ENCODE measurements at regions not wholly inside any gene's neighbourhood (a gene's known extent, or its start where the extent isn't known, plus 50 kb on each side); places are given as distances from the start of the nearest gene placed in this dataset.
"Not testable (repeated sequence)": the region's sequence is repeated elsewhere in the genome, so short reads cannot be mapped to it uniquely, and the experiment has no call there.

DNA sequence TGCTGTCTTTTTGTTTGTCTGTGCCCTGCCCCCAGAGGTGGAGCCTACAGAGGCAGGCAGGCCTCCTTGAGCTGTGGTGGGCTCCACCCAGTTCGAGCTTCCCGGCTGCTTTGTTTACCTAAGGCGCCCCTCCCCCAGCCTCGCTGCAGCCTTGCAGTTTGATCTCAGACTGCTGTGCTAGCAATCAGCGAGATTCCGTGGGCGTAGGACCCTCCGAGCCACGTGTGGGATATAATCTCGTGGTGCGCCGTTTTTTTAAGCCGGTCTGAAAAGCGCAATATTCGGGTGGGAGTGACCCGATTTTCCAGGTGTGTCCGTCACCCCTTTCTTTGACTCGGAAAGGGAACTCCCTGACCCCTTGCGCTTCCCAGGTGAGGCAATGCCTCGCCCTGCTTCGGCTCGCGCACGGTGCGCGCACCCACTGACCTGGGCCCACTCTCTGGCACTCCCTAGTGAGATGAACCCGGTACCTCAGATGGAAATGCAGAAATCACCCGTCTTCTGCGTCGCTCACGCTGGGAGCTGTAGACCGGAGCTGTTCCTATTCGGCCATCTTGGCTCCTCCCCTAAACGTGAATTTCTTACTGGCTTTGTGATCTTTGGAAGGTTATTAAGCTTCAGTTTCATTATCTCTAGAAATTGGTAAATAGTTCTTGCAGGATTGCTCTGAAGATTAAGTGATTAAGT lies 196.2 kb upstream of the ADO start:
- H3K27ac Mint-ChIP-seq, result not testable (repeated sequence)
- H3K4me3 Mint-ChIP-seq, result peak overlapping the region in 1 of 4 donors; percentile 63

DNA sequence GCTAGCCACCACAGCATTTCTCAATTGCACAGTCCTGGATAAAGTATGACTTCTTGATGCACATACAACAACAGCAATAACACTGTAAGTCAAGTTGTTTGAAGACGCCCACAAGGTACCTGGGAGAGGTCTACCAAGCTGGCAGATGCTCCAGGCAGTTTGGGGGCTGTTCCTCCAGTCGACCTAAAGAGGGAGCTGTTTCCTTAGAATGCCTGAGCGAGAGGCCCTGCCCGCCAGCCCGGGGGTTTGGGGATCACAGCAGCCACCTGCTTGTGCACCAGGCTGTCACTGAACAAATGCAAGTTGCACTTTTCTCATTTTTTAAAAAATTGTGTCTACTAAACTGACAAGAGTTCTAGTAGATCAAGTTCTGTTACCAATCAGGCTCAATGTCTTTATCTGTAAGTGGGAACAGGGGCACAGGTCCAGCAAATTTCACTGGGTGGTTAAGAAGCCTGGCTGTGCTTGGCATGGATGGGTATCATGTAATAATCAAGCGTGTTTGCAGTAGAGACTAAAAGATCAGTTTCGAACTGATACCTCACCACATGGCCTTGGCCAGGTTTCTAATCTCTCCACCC lies 193.8 kb upstream of the ADO start:
- peaks cover 0 to 2% (median 0%) of the 10 kb centered on the region in 3 donors for H3K9me3 Mint-ChIP-seq
- peaks cover 3 to 18% (median 8%) of the 10 kb centered on the region in 3 donors for H3K4me1 Mint-ChIP-seq
- H3K4me3 Mint-ChIP-seq, result no peak overlapping the region
- H3K36me3 Mint-ChIP-seq, result peaks cover 7% of the 10 kb centered on the region
- H3K27ac Mint-ChIP-seq, result no peak overlapping the region
- H3K27me3 Mint-ChIP-seq, result no peaks in the 10 kb centered on the region

More for the DNA sequence above, 196.2 kb upstream of the ADO start:
- H3K27me3 Mint-ChIP-seq, H3K9me3 Mint-ChIP-seq, H3K36me3 Mint-ChIP-seq: not testable (repeated sequence)
- peaks cover 0 to 14% (median 5%) of the 10 kb centered on the region in 3 donors for H3K4me1 Mint-ChIP-seq

GRCh38 chr10:62613424-62613823 lies 191.1 kb upstream of the ADO start:
- Mint-ChIP-seq H3K27ac (no peak overlapping the region), H3K36me3 (peaks cover 7% of the 10 kb centered on the region), H3K27me3 (no peaks in the 10 kb centered on the region), H3K4me1 (peaks cover 4 to 21% (median 10%) of the 10 kb centered on the region in 3 donors), H3K4me3 (no peak overlapping the region), H3K9me3 (peaks cover 0 to 2% (median 0%) of the 10 kb centered on the region in 3 donors)

DNA sequence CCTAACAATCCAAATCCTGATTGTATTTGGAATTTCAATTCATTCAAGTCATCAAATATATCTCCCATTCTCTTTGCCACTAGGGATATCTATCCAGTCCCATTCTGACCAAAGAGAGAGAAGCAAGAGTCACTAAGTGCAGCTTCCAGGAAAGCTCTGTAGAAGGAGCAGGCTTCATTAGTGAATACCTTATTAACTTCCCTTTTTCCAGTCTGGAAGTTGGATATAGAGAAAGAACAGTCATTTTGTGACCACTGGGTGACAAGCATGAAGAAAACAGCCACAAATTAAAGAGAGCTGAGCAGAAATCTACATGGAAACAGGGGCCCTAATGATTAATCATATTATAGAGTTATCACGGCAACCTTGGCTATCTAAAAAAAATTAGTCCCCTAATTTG lies 190.7 kb upstream of the ADO start:
- Mint-ChIP-seq H3K36me3 (peaks cover 7% of the 10 kb centered on the region), H3K4me3 (no peak overlapping the region), H3K27me3 (no peaks in the 10 kb centered on the region), H3K27ac (no peak overlapping the region), H3K9me3 (peaks cover 0 to 2% (median 0%) of the 10 kb centered on the region in 3 donors), H3K4me1 (peaks cover 8 to 23% (median 14%) of the 10 kb centered on the region in 3 donors)

- H3K4me1 Mint-ChIP-seq, result peaks cover 14 to 30% (median 19%) of the 10 kb centered on the region in 3 donors
- peak overlapping the region in 1 of 4 donors; percentile 25 for H3K4me3 Mint-ChIP-seq
- no peaks in the 10 kb centered on the region for H3K27me3 Mint-ChIP-seq
- H3K27ac Mint-ChIP-seq, result no peak overlapping the region
- peaks cover 7% of the 10 kb centered on the region for H3K36me3 Mint-ChIP-seq
- H3K9me3 Mint-ChIP-seq, result peaks cover 0 to 2% (median 0%) of the 10 kb centered on the region in 3 donors
Measured at GRCh38 chr10:62614389-62615157, 189.9 kb upstream of the ADO start.

GRCh38 chr10:62616885-62617590 lies 187.5 kb upstream of the ADO start:
- peaks cover 0 to 2% (median 0%) of the 10 kb centered on the region in 3 donors for H3K9me3 Mint-ChIP-seq
- peak overlapping the region in 1 of 3 donors; percentile 61 for H3K27ac Mint-ChIP-seq
- peaks cover 22 to 24% (median 23%) of the 10 kb centered on the region in 3 donors for H3K4me1 Mint-ChIP-seq
- H3K27me3 Mint-ChIP-seq, result no peaks in the 10 kb centered on the region
- peaks cover 4% of the 10 kb centered on the region for H3K36me3 Mint-ChIP-seq
- no peak overlapping the region for H3K4me3 Mint-ChIP-seq

GRCh38 chr10:62617652-62618051 lies 186.9 kb upstream of the ADO start:
- Mint-ChIP-seq H3K27ac (no peak overlapping the region), H3K36me3 (peaks cover 4% of the 10 kb centered on the region), H3K27me3 (no peaks in the 10 kb centered on the region), H3K4me3 (no peak overlapping the region), H3K4me1 (peaks cover 22 to 24% (median 23%) of the 10 kb centered on the region in 3 donors), H3K9me3 (peaks cover 0 to 2% (median 0%) of the 10 kb centered on the region in 3 donors)

- H3K9me3 Mint-ChIP-seq, result peaks cover 0 to 2% (median 0%) of the 10 kb centered on the region in 3 donors
Measured at GRCh38 chr10:62618054-62618453, 186.5 kb upstream of the ADO start.

GRCh38 chr10:62618576-62619412 lies 185.7 kb upstream of the ADO start:
- Mint-ChIP-seq H3K9me3 (peaks cover 0 to 2% (median 0%) of the 10 kb centered on the region in 3 donors), H3K36me3 (peaks cover 4% of the 10 kb centered on the region), H3K27me3 (no peaks in the 10 kb centered on the region), H3K4me3 (peak overlapping the region in 1 of 4 donors; percentile 55), H3K27ac (no peak overlapping the region), H3K4me1 (peaks cover 22 to 24% (median 23%) of the 10 kb centered on the region in 3 donors)

More at GRCh38 chr10:62618054-62618453, 186.5 kb upstream of the ADO start:
- Mint-ChIP-seq H3K27me3 (no peaks in the 10 kb centered on the region), H3K4me1 (peaks cover 22 to 24% (median 23%) of the 10 kb centered on the region in 3 donors), H3K27ac (no peak overlapping the region), H3K36me3 (peaks cover 4% of the 10 kb centered on the region), H3K4me3 (no peak overlapping the region)

DNA sequence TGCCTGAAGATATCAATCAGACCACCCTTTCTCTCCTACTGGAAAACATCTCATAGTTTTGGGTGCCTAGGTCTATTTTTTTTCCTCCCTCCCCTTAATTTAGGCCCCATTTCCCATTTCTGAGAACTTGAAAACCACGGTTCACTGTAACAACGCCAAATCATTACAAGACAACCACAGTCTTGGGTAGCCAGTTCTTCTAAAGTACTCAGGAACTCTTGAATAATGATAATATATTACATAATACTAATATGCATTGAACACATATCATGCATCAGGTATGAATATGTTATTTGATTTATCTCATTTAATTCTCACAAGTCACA lies 185.1 kb upstream of the ADO start:
- Mint-ChIP-seq H3K9me3 (peaks cover 0 to under 1% (median 0%) of the 10 kb centered on the region in 3 donors), H3K36me3 (peaks cover 2% of the 10 kb centered on the region), H3K4me1 (peaks cover 19 to 21% (median 20%) of the 10 kb centered on the region in 3 donors), H3K27me3 (no peaks in the 10 kb centered on the region), H3K27ac (no peak overlapping the region), H3K4me3 (no peak overlapping the region)

DNA sequence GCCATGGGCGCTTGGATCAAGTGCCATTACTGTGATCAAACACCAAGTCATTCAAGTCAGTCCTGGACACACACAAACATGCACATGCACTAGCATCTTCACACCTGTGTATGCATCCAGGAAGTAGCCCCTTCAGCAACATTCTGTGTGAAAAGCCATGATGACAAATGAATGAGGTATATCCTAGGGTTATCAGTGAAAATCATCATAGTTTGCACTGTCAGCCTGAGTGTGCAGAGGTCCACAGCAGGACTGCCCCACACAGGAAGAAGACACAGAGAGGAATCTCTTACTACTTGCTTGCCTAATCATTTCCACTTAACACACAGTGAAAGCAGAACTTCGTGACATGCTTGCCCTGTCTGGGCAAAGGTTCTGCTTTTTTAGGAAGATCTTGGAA lies 184.0 kb upstream of the ADO start:
- H3K4me1 Mint-ChIP-seq, result peaks cover 19 to 20% (median 20%) of the 10 kb centered on the region in 3 donors
- H3K27ac Mint-ChIP-seq, result peak overlapping the region in 1 of 3 donors; percentile 73
- H3K9me3 Mint-ChIP-seq, result no peaks in the 10 kb centered on the region
- no peak overlapping the region for H3K4me3 Mint-ChIP-seq
- peaks cover 1% of the 10 kb centered on the region for H3K36me3 Mint-ChIP-seq
- H3K27me3 Mint-ChIP-seq, result no peaks in the 10 kb centered on the region

GRCh38 chr10:62623223-62623622 lies 181.3 kb upstream of the ADO start:
- no peak overlapping the region for H3K27ac Mint-ChIP-seq
- no peak overlapping the region for H3K4me3 Mint-ChIP-seq
- peaks cover 22 to 27% (median 25%) of the 10 kb centered on the region in 3 donors for H3K4me1 Mint-ChIP-seq
- H3K9me3 Mint-ChIP-seq, result no peaks in the 10 kb centered on the region
- H3K27me3 Mint-ChIP-seq, result no peaks in the 10 kb centered on the region
- peaks cover 1% of the 10 kb centered on the region for H3K36me3 Mint-ChIP-seq

DNA sequence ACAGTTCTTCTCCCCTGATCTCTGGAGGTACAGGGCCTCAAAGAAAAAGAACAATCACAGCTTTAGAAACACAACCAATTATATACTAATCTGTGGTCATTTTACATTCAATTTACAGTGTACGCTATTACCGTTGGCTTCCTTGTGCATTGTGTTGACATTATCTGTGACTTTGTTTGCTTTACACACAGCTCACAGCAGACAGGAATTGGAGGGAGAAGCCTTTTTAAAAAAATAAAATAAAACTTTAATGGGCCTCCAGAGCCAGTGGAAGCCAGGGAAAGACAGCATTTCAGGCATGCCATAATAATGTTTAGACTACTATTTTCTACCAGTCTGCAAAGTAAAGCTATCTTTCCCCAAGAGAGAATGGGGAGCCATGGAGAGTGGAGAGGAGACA lies 179.0 kb upstream of the ADO start:
- peaks cover 3% of the 10 kb centered on the region for H3K36me3 Mint-ChIP-seq
- no peaks in the 10 kb centered on the region for H3K9me3 Mint-ChIP-seq
- no peak overlapping the region for H3K27ac Mint-ChIP-seq
- no peaks in the 10 kb centered on the region for H3K27me3 Mint-ChIP-seq
- no peak overlapping the region for H3K4me3 Mint-ChIP-seq
- peaks cover 7 to 20% (median 15%) of the 10 kb centered on the region in 3 donors for H3K4me1 Mint-ChIP-seq

DNA sequence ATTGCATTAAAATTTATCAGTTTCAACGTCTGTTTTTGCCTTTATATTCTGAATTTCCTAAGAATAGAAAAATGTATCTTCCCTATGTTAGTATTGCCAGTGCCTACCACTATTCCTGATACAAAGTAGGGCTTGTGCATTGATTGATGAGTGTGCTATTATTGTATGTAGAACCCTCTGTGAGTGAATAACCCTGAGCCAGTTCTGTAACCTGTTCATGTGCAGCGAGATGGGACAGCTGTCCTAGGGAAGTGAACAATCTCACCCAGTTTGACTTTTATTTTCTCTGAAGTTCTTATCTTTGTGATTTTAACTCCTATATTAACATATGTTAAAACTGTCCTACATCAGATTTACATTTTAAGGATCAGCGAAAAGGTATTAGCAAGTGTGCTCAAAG lies 178.4 kb upstream of the ADO start:
- H3K36me3 Mint-ChIP-seq, result peaks cover 3% of the 10 kb centered on the region
- no peak overlapping the region for H3K4me3 Mint-ChIP-seq
- no peaks in the 10 kb centered on the region for H3K9me3 Mint-ChIP-seq
- no peaks in the 10 kb centered on the region for H3K27me3 Mint-ChIP-seq
- H3K4me1 Mint-ChIP-seq, result peaks cover 5 to 17% (median 12%) of the 10 kb centered on the region in 3 donors
- no peak overlapping the region for H3K27ac Mint-ChIP-seq

Measured in IgD-negative memory B cell (primary cell).